ENCODE measurements at regions not wholly inside any gene's neighbourhood (a gene's known extent, or its start where the extent isn't known, plus 50 kb on each side); places are given as distances from the start of the nearest gene placed in this dataset.

GRCh38 chr5:156121882-156122281 lies 205.1 kb upstream of the SGCD start:
- TF ChIP-seq POLR2A (IDR thresholded peaks at IDR 0.05; ENCODE audit: low read depth, low read length) (no peak), POLR2AphosphoS5 (IDR thresholded peaks at IDR 0.05; ENCODE audit: low read depth, low read length) (no peak)

Measured in GM12892 (cell line).